ENCODE measurements at regions not wholly inside any gene's neighbourhood (a gene's known extent, or its start where the extent isn't known, plus 50 kb on each side); places are given as distances from the start of the nearest gene placed in this dataset.

DNA sequence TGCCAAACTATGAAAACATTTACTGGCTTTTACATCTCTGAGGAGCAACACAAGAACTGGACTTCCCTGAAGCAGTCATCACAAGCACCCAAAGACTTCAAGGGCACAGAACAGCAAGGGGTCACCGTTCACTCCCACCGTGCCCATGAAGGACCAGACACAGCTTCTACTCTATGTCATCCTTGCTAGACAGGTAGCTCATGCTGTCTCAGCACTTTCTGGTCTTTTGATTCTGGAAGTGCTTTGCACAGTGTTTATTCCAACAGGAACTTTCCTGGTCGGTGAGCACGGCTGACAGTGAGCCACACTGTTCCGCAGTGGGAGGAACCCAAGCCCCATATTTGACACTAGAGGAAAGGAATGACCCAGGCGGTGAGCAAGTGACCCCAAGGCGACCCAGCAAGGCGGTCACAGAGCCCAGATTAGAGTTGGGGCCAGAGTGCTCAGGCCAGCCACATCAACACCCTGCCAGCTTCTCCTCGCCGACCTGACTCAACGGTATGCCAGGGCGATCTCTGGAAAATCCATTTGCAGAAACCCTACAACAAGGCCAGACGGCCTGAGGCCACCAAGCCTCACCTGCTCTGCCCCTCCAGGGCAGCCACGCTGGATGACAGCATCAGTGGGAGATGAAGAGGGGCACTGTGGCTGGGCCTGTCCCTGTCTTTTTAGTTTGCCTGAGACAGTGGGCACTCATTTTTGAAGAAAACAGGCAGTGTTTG, 318.6 kb downstream of the TCERG1L start (continued):
- TF ChIP-seq CREB1 (CRISPR knock-in tag; IDR thresholded peaks at IDR 0.05; ENCODE audit: low read depth) (no peak), JUNB (IDR thresholded peaks at IDR 0.05; ENCODE audit: unreplicated experiment) (no peak), ZNF331 (CRISPR knock-in tag; IDR thresholded peaks at IDR 0.05; ENCODE audit: low read depth) (no peak)
- TF ChIP-seq, protein P1, sequence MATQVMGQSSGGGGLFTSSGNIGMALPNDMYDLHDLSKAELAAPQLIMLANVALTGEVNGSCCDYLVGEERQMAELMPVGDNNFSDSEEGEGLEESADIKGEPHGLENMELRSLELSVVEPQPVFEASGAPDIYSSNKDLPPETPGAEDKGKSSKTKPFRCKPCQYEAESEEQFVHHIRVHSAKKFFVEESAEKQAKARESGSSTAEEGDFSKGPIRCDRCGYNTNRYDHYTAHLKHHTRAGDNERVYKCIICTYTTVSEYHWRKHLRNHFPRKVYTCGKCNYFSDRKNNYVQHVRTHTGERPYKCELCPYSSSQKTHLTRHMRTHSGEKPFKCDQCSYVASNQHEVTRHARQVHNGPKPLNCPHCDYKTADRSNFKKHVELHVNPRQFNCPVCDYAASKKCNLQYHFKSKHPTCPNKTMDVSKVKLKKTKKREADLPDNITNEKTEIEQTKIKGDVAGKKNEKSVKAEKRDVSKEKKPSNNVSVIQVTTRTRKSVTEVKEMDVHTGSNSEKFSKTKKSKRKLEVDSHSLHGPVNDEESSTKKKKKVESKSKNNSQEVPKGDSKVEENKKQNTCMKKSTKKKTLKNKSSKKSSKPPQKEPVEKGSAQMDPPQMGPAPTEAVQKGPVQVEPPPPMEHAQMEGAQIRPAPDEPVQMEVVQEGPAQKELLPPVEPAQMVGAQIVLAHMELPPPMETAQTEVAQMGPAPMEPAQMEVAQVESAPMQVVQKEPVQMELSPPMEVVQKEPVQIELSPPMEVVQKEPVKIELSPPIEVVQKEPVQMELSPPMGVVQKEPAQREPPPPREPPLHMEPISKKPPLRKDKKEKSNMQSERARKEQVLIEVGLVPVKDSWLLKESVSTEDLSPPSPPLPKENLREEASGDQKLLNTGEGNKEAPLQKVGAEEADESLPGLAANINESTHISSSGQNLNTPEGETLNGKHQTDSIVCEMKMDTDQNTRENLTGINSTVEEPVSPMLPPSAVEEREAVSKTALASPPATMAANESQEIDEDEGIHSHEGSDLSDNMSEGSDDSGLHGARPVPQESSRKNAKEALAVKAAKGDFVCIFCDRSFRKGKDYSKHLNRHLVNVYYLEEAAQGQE (IDR thresholded peaks at IDR 0.05; ENCODE audit: unreplicated experiment) = no peak
- TF ChIP-seq, protein P2, sequence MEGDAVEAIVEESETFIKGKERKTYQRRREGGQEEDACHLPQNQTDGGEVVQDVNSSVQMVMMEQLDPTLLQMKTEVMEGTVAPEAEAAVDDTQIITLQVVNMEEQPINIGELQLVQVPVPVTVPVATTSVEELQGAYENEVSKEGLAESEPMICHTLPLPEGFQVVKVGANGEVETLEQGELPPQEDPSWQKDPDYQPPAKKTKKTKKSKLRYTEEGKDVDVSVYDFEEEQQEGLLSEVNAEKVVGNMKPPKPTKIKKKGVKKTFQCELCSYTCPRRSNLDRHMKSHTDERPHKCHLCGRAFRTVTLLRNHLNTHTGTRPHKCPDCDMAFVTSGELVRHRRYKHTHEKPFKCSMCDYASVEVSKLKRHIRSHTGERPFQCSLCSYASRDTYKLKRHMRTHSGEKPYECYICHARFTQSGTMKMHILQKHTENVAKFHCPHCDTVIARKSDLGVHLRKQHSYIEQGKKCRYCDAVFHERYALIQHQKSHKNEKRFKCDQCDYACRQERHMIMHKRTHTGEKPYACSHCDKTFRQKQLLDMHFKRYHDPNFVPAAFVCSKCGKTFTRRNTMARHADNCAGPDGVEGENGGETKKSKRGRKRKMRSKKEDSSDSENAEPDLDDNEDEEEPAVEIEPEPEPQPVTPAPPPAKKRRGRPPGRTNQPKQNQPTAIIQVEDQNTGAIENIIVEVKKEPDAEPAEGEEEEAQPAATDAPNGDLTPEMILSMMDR (conservative IDR thresholded peaks at IDR 0.05; ENCODE audit: low read depth in 2 of 2) = no peak

DNA sequence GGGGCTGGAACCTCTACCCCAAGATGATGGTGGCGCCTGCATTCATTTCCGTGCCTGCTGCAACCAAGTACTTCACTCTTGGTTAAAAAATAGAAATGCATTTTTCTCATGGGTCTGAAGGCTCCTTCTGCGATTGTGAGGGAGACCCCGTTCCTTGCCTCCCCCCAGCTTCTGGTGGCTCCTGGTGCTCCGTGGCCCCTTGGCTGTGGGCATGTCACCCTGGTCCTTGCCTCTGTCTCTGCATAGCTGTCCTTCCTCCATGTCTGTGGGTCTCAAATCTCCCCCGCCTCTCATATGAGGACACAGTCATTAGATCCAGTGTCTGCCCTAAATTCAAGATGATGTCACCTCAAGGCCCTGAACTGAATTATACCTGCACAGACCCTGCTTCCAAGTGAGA, 317.9 kb downstream of the TCERG1L start:
- peaks cover 34% of the 10 kb centered on the region for H3K36me3 Mint-ChIP-seq (ENCODE audit: low read depth)
- Histone ChIP-seq H3K27ac (ENCODE audit: low read depth) (no peak overlapping the region), H3K79me2 (replicated peaks; ENCODE audit: insufficient read depth) (no peaks in the 10 kb centered on the region), H3K4me2 (no peak overlapping the region), H3K36me3 (ENCODE audit: insufficient read depth) (no peaks in the 10 kb centered on the region), H3K27me3 (ENCODE audit: insufficient read depth) (no peaks in the 10 kb centered on the region), H3F3A (replicated peaks; ENCODE audit: low read depth) (no peaks in the 10 kb centered on the region), H2AFZ (no peak overlapping the region), H3K4me1 (ENCODE audit: insufficient read depth) (no peaks in the 10 kb centered on the region), H4K20me1 (replicated peaks; ENCODE audit: insufficient read depth) (no peaks in the 10 kb centered on the region), H3K9me2 (ENCODE audit: insufficient read depth) (no peaks in the 10 kb centered on the region), H3K4me3 (no peak overlapping the region)
- TF ChIP-seq, protein P1 (IDR thresholded peaks at IDR 0.05; ENCODE audit: unreplicated experiment) = no peak
- TF ChIP-seq JUNB (IDR thresholded peaks at IDR 0.05; ENCODE audit: unreplicated experiment) = no peak
- TF ChIP-seq, protein P3, sequence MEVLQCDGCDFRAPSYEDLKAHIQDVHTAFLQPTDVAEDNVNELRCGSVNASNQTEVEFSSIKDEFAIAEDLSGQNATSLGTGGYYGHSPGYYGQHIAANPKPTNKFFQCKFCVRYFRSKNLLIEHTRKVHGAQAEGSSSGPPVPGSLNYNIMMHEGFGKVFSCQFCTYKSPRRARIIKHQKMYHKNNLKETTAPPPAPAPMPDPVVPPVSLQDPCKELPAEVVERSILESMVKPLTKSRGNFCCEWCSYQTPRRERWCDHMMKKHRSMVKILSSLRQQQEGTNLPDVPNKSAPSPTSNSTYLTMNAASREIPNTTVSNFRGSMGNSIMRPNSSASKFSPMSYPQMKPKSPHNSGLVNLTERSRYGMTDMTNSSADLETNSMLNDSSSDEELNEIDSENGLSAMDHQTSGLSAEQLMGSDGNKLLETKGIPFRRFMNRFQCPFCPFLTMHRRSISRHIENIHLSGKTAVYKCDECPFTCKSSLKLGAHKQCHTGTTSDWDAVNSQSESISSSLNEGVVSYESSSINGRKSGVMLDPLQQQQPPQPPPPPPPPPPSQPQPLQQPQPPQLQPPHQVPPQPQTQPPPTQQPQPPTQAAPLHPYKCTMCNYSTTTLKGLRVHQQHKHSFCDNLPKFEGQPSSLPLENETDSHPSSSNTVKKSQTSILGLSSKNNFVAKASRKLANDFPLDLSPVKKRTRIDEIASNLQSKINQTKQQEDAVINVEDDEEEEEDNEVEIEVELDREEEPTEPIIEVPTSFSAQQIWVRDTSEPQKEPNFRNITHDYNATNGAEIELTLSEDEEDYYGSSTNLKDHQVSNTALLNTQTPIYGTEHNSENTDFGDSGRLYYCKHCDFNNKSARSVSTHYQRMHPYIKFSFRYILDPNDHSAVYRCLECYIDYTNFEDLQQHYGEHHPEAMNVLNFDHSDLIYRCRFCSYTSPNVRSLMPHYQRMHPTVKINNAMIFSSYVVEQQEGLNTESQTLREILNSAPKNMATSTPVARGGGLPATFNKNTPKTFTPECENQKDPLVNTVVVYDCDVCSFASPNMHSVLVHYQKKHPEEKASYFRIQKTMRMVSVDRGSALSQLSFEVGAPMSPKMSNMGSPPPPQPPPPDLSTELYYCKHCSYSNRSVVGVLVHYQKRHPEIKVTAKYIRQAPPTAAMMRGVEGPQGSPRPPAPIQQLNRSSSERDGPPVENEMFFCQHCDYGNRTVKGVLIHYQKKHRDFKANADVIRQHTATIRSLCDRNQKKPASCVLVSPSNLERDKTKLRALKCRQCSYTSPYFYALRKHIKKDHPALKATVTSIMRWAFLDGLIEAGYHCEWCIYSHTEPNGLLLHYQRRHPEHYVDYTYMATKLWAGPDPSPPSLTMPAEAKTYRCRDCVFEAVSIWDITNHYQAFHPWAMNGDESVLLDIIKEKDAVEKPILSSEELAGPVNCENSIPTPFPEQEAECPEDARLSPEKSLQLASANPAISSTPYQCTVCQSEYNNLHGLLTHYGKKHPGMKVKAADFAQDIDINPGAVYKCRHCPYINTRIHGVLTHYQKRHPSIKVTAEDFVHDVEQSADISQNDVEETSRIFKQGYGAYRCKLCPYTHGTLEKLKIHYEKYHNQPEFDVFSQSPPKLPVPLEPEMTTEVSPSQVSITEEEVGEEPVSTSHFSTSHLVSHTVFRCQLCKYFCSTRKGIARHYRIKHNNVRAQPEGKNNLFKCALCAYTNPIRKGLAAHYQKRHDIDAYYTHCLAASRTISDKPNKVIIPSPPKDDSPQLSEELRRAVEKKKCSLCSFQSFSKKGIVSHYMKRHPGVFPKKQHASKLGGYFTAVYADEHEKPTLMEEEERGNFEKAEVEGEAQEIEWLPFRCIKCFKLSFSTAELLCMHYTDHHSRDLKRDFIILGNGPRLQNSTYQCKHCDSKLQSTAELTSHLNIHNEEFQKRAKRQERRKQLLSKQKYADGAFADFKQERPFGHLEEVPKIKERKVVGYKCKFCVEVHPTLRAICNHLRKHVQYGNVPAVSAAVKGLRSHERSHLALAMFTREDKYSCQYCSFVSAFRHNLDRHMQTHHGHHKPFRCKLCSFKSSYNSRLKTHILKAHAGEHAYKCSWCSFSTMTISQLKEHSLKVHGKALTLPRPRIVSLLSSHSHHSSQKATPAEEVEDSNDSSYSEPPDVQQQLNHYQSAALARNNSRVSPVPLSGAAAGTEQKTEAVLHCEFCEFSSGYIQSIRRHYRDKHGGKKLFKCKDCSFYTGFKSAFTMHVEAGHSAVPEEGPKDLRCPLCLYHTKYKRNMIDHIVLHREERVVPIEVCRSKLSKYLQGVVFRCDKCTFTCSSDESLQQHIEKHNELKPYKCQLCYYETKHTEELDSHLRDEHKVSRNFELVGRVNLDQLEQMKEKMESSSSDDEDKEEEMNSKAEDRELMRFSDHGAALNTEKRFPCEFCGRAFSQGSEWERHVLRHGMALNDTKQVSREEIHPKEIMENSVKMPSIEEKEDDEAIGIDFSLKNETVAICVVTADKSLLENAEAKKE (CRISPR knock-in tag; IDR thresholded peaks at IDR 0.05) = no peak
- peaks cover 3% of the 10 kb centered on the region; the same call in 1 of the 3 replicates for H3K4me1 Mint-ChIP-seq
- H3K9me3 Mint-ChIP-seq = peaks cover 86% of the 10 kb centered on the region
- peaks cover 17% of the 10 kb centered on the region for H3K27me3 Mint-ChIP-seq (ENCODE audit: insufficient read depth, low read depth, poor library complexity)
- no peak for ATAC-seq
- DNase-seq (ENCODE audit: low spot score) = no peak
- no peak overlapping the region for H3K27ac Mint-ChIP-seq
- no peak overlapping the region for H3K4me3 Mint-ChIP-seq

Data from GM23338 (cell line).